HEK293 (cell line): ENCODE measurements at regions not wholly inside any gene's neighbourhood (a gene's known extent, or its start where the extent isn't known, plus 50 kb on each side); places are given as distances from the start of the nearest gene placed in this dataset.

Experiments used
- CTCF ChIA-PET: fragments of 350-600 bp; formaldehyde crosslinking; extraction: SDS; loops from one replicate; lab custom pipeline; 2021; ENCODE audit warnings: antibody characterized with exemption; lab: Yijun Ruan, JAX
- POLR2A ChIA-PET: fragments of 300-600 bp; formaldehyde crosslinking; extraction: SDS; loops from one replicate; lab custom pipeline; 2020; ENCODE audit warnings: antibody characterized with exemption, inconsistent platforms; lab: Yijun Ruan, JAX
- H3K27ac ChIP-seq: fragments of 200-500 bp; sonication (Bioruptor generic); 2 replicates; pipeline ENCODE4 v1.5.1; 2014; ENCODE audit warnings: low read depth, low read length, control low read depth, inconsistent platforms; ENCODE audit errors: extremely low read depth
- H3K36me3 ChIP-seq, 2 experiments: fragments of 200-500 bp in 1 of 2; sonication (Bioruptor generic) in 1 of 2; 1 replicate in 1 of 2; 2 replicates in 1 of 2; pipeline ENCODE4 v1.5.1; 2014 to 2017; ENCODE audit warnings: inconsistent platforms in 2 of 2, low read length in 2 of 2; ENCODE audit not compliant: control insufficient read depth in 2 of 2, insufficient read depth in 1 of 2
- H3K4me1 ChIP-seq: fragments of 200-500 bp; sonication (Bioruptor generic); 2 replicates; pipeline ENCODE4 v1.5.1; 2014; ENCODE audit warnings: mild to moderate bottlenecking, low read length, inconsistent platforms; ENCODE audit not compliant: control insufficient read depth, insufficient read depth
- H3K4me3 ChIP-seq: 2 replicates; pipeline ENCODE4 v1.5.1; 2011; ENCODE audit warnings: low read depth, mild to moderate bottlenecking, control low read depth, low read length, moderate library complexity
- H3K9me3 ChIP-seq: fragments of 200-500 bp; sonication (Bioruptor generic); 2 replicates; pipeline ENCODE4 v1.5.1; 2014; ENCODE audit warnings: low read depth, low read length, inconsistent platforms; ENCODE audit not compliant: control insufficient read depth, insufficient read depth
- GLI2 ChIP-seq: fragments of 450-650 bp; formaldehyde crosslinking; IDR thresholded peaks from 2 replicates; pipeline ENCODE4; 2017; ENCODE audit warnings: missing biosample characterization, missing genetic modification characterization, low read depth, borderline replicate concordance
- REST ChIP-seq: fragments of 450-650 bp; formaldehyde crosslinking; IDR thresholded peaks from 2 replicates; pipeline ENCODE4 v1.5.1; 2016; ENCODE audit warnings: missing biosample characterization, missing genetic modification characterization
- ZBTB11 ChIP-seq: fragments of 450-650 bp; formaldehyde crosslinking; conservative IDR thresholded peaks from 2 replicates; pipeline ENCODE4 v1.5.1; 2016; ENCODE audit warnings: low read depth, missing biosample characterization, missing genetic modification characterization
- ZNF248 ChIP-seq: fragments of 450-650 bp; formaldehyde crosslinking; IDR thresholded peaks from 2 replicates; pipeline ENCODE4 v1.5.1; 2017; ENCODE audit warnings: missing biosample characterization, missing genetic modification characterization
- ZNF341 ChIP-seq: fragments of 450-650 bp; formaldehyde crosslinking; IDR thresholded peaks from 2 replicates; pipeline ENCODE4; 2016; ENCODE audit warnings: low read depth, missing biosample characterization, missing genetic modification characterization
- ZNF423 ChIP-seq: fragments of 450-650 bp; formaldehyde crosslinking; IDR thresholded peaks from 2 replicates; pipeline ENCODE4 v1.5.1; 2016; ENCODE audit warnings: missing biosample characterization, missing genetic modification characterization
- ZNF558 ChIP-seq: fragments of 450-650 bp; formaldehyde crosslinking; IDR thresholded peaks from 2 replicates; pipeline ENCODE4 v1.5.1; 2016; ENCODE audit warnings: missing biosample characterization, missing genetic modification characterization
- ZNF660 ChIP-seq: fragments of 450-650 bp; IDR thresholded peaks from 2 replicates; pipeline ENCODE4 v1.5.1; 2018; ENCODE audit warnings: missing biosample characterization, mild to moderate bottlenecking, missing genetic modification characterization
- ZNF76 ChIP-seq: fragments of 450-650 bp; formaldehyde crosslinking; IDR thresholded peaks from 2 replicates; pipeline ENCODE4; 2016; ENCODE audit warnings: low read depth, missing biosample characterization, missing genetic modification characterization, borderline replicate concordance
- ZNF837 ChIP-seq: fragments of 450-650 bp; formaldehyde crosslinking; IDR thresholded peaks from 2 replicates; pipeline ENCODE4 v1.5.1; 2016; ENCODE audit warnings: missing biosample characterization, missing genetic modification characterization
- TF ChIP-seq, protein P1 (sequence below): fragments of 450-650 bp; formaldehyde crosslinking; IDR thresholded peaks from 2 replicates; pipeline ENCODE4 v1.5.1; 2017; ENCODE audit warnings: missing biosample characterization, missing genetic modification characterization
- TF ChIP-seq, protein P2 (sequence below): fragments of 450-650 bp; formaldehyde crosslinking; IDR thresholded peaks from 2 replicates; pipeline ENCODE4 v1.5.1; 2017; ENCODE audit warnings: missing biosample characterization, missing genetic modification characterization

GRCh38 chr17:73821665-73822064 is 177.4 kb upstream of the SDK2 start:
- no peak overlapping the region for H3K27ac ChIP-seq
- ChIA-PET POLR2A (no interaction called here), CTCF (interaction anchor here (0.6 to 1.2 kb wide), 3 partner anchors 34 to 1235 kb away, joined by 3 read pairs; no protein-coding TSS in a partner anchor)

GRCh38 chr17:73822371-73822770 is 178.1 kb upstream of the SDK2 start:
- no peaks in the 10 kb centered on the region for H3K9me3 ChIP-seq
- H3K27ac ChIP-seq: no peak overlapping the region
- CTCF ChIA-PET: interaction anchor here (0.7 kb wide), 3 partner anchors 11 to 266 kb away, joined by 3 read pairs; no protein-coding TSS in a partner anchor
- no peak for TF ChIP-seq ZNF660 (tag by site-specific recombination)
- no peak for TF ChIP-seq REST (tag by site-specific recombination)
- TF ChIP-seq, protein P1, sequence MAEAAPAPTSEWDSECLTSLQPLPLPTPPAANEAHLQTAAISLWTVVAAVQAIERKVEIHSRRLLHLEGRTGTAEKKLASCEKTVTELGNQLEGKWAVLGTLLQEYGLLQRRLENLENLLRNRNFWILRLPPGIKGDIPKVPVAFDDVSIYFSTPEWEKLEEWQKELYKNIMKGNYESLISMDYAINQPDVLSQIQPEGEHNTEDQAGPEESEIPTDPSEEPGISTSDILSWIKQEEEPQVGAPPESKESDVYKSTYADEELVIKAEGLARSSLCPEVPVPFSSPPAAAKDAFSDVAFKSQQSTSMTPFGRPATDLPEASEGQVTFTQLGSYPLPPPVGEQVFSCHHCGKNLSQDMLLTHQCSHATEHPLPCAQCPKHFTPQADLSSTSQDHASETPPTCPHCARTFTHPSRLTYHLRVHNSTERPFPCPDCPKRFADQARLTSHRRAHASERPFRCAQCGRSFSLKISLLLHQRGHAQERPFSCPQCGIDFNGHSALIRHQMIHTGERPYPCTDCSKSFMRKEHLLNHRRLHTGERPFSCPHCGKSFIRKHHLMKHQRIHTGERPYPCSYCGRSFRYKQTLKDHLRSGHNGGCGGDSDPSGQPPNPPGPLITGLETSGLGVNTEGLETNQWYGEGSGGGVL (tag by site-specific recombination): no peak
- no peak for TF ChIP-seq ZNF837 (tag by site-specific recombination)
- H3K4me1 ChIP-seq: no peaks in the 10 kb centered on the region; the same call in 1 of the 2 replicates
- POLR2A ChIA-PET: no interaction called here
- no peaks in the 10 kb centered on the region for H3K36me3 ChIP-seq
- no peak overlapping the region for H3K4me3 ChIP-seq

More at GRCh38 chr17:73821665-73822064, 177.4 kb upstream of the SDK2 start:
- H3K4me3 ChIP-seq: no peak overlapping the region
- TF ChIP-seq ZNF248 (tag by site-specific recombination) (no peak), ZNF423 (no peak), ZNF558 (tag by site-specific recombination) (no peak), ZNF76 (tag by site-specific recombination) (no peak), ZNF341 (tag by site-specific recombination) (no peak), ZBTB11 (tag by site-specific recombination) (no peak), GLI2 (tag by site-specific recombination) (no peak)
- TF ChIP-seq, protein P2, sequence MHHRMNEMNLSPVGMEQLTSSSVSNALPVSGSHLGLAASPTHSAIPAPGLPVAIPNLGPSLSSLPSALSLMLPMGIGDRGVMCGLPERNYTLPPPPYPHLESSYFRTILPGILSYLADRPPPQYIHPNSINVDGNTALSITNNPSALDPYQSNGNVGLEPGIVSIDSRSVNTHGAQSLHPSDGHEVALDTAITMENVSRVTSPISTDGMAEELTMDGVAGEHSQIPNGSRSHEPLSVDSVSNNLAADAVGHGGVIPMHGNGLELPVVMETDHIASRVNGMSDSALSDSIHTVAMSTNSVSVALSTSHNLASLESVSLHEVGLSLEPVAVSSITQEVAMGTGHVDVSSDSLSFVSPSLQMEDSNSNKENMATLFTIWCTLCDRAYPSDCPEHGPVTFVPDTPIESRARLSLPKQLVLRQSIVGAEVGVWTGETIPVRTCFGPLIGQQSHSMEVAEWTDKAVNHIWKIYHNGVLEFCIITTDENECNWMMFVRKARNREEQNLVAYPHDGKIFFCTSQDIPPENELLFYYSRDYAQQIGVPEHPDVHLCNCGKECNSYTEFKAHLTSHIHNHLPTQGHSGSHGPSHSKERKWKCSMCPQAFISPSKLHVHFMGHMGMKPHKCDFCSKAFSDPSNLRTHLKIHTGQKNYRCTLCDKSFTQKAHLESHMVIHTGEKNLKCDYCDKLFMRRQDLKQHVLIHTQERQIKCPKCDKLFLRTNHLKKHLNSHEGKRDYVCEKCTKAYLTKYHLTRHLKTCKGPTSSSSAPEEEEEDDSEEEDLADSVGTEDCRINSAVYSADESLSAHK: no peak
- no peaks in the 10 kb centered on the region for H3K9me3 ChIP-seq
- H3K36me3 ChIP-seq: no peaks in the 10 kb centered on the region
- no peaks in the 10 kb centered on the region for H3K4me1 ChIP-seq
